ENCODE measurements at regions not wholly inside any gene's neighbourhood (a gene's known extent, or its start where the extent isn't known, plus 50 kb on each side); places are given as distances from the start of the nearest gene placed in this dataset.

- TF ChIP-seq CREB1 (IDR thresholded peaks at IDR 0.05; ENCODE audit: low read depth) (no peak), FOXM1 (IDR thresholded peaks at IDR 0.05; ENCODE audit: borderline replicate concordance, low read depth) (no peak), TEAD4 (IDR thresholded peaks at IDR 0.05) (no peak), TAF1 (IDR thresholded peaks at IDR 0.05; ENCODE audit: low read depth) (no peak), ZBTB7A (IDR thresholded peaks at IDR 0.05; ENCODE audit: low read depth) (no peak), RAD21 (IDR thresholded peaks at IDR 0.05; ENCODE audit: low read depth) (no peak), MAX (IDR thresholded peaks at IDR 0.05) (no peak)
Observed at GRCh38 chr20:40771848-40772511, 82.9 kb upstream of the MAFB start.

DNA sequence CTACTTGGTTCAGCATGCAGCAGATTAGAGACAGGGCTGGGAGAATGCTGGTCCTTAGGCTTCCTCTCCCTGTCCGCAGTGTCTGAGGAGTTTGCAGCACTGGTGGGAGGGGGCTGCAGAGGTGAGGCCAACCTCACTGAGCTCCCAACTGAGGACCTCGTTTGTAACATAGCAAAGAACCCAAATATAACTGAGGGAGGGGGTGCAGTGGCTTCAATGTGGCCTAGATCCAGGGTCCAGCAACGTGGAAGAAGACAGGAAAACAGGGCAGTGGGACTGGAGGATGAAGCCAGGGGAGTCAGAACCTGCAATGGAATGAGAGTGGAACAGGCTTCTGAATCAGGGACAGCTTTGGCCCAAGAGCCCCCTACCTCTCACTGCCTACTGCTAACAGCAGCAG lies 84.3 kb upstream of the MAFB start:
- TF ChIP-seq MAX (IDR thresholded peaks at IDR 0.05): no peak
- no peak for TF ChIP-seq ZBTB7A (IDR thresholded peaks at IDR 0.05; ENCODE audit: low read depth)
- no peak for TF ChIP-seq REST (IDR thresholded peaks at IDR 0.05; ENCODE audit: low read depth)
- TF ChIP-seq TAF1 (IDR thresholded peaks at IDR 0.05; ENCODE audit: low read depth): no peak
- TF ChIP-seq YY1 (IDR thresholded peaks at IDR 0.05; ENCODE audit: low read depth): no peak
- TF ChIP-seq, protein P1, sequence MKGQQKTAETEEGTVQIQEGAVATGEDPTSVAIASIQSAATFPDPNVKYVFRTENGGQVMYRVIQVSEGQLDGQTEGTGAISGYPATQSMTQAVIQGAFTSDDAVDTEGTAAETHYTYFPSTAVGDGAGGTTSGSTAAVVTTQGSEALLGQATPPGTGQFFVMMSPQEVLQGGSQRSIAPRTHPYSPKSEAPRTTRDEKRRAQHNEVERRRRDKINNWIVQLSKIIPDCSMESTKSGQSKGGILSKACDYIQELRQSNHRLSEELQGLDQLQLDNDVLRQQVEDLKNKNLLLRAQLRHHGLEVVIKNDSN (IDR thresholded peaks at IDR 0.05): no peak
- TF ChIP-seq NFIC (IDR thresholded peaks at IDR 0.05): no peak

GRCh38 chr20:40774252-40774651 lies 85.2 kb upstream of the MAFB start:
- TF ChIP-seq TEAD4 (IDR thresholded peaks at IDR 0.05): no peak
- no peak for TF ChIP-seq REST (IDR thresholded peaks at IDR 0.05; ENCODE audit: low read depth)
- no peak for TF ChIP-seq TAF1 (IDR thresholded peaks at IDR 0.05; ENCODE audit: low read depth)
- no peak for TF ChIP-seq CEBPB (IDR thresholded peaks at IDR 0.05)
- TF ChIP-seq RAD21 (IDR thresholded peaks at IDR 0.05; ENCODE audit: low read depth): no peak
- no peak for TF ChIP-seq YY1 (IDR thresholded peaks at IDR 0.05; ENCODE audit: low read depth)
- no peak for TF ChIP-seq EP300 (IDR thresholded peaks at IDR 0.05; ENCODE audit: borderline replicate concordance)
- no peak for TF ChIP-seq ZBTB7A (IDR thresholded peaks at IDR 0.05; ENCODE audit: low read depth)
- TF ChIP-seq TCF12 (IDR thresholded peaks at IDR 0.05; ENCODE audit: low read depth): no peak
- TF ChIP-seq FOXM1 (IDR thresholded peaks at IDR 0.05; ENCODE audit: borderline replicate concordance, low read depth): no peak
- TF ChIP-seq EGR1 (IDR thresholded peaks at IDR 0.05): no peak
- TF ChIP-seq MAX (IDR thresholded peaks at IDR 0.05): no peak
- TF ChIP-seq, protein P1 (IDR thresholded peaks at IDR 0.05): no peak
- no peak for TF ChIP-seq CREB1 (IDR thresholded peaks at IDR 0.05; ENCODE audit: low read depth)
- no peak for TF ChIP-seq NFIC (IDR thresholded peaks at IDR 0.05)

DNA sequence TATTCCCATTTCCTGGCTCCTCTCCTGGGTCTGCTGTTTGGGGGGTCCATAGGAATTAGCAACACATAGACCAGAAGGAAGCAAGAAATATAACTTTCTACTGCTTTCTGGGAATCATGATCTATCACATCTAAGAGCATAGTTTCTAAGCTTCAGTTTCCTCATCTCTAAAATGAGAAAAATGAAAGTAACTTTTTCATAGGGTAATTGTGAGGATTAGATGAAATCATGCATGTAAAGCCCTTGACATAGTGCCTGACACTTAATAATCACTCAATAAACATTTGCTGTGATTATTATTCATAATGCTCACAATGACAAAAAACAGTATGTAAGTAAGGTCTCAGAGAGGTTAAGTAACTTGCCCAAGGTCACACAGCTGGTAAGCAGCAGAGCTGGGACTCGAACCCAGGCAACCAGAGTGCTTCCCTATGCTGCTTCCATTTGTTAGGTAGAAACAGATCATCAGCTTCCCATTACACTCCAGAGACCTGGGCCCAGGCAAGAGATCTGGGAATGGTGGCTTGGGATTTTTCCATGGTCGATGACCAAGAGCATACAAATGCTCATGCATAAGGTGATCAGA lies 86.6 kb upstream of the MAFB start:
- TF ChIP-seq CEBPB (IDR thresholded peaks at IDR 0.05) (no peak), RAD21 (IDR thresholded peaks at IDR 0.05; ENCODE audit: low read depth) (no peak), FOXM1 (IDR thresholded peaks at IDR 0.05; ENCODE audit: borderline replicate concordance, low read depth) (no peak), REST (IDR thresholded peaks at IDR 0.05; ENCODE audit: low read depth) (no peak), EGR1 (IDR thresholded peaks at IDR 0.05) (no peak), YY1 (IDR thresholded peaks at IDR 0.05; ENCODE audit: low read depth) (no peak), CREB1 (IDR thresholded peaks at IDR 0.05; ENCODE audit: low read depth) (no peak), MAX (IDR thresholded peaks at IDR 0.05) (no peak), TAF1 (IDR thresholded peaks at IDR 0.05; ENCODE audit: low read depth) (no peak), EP300 (IDR thresholded peaks at IDR 0.05; ENCODE audit: borderline replicate concordance) (no peak), NFIC (IDR thresholded peaks at IDR 0.05) (no peak), TCF12 (IDR thresholded peaks at IDR 0.05; ENCODE audit: low read depth) (no peak), TEAD4 (IDR thresholded peaks at IDR 0.05) (no peak), ZBTB7A (IDR thresholded peaks at IDR 0.05; ENCODE audit: low read depth) (no peak)
- TF ChIP-seq, protein P1 (IDR thresholded peaks at IDR 0.05): no peak

All from Ishikawa (cell line).